ENCODE measurements at regions not wholly inside any gene's neighbourhood (a gene's known extent, or its start where the extent isn't known, plus 50 kb on each side); places are given as distances from the start of the nearest gene placed in this dataset.

- no peak overlapping the region for H3K27ac ChIP-seq
- TF ChIP-seq, protein P1, sequence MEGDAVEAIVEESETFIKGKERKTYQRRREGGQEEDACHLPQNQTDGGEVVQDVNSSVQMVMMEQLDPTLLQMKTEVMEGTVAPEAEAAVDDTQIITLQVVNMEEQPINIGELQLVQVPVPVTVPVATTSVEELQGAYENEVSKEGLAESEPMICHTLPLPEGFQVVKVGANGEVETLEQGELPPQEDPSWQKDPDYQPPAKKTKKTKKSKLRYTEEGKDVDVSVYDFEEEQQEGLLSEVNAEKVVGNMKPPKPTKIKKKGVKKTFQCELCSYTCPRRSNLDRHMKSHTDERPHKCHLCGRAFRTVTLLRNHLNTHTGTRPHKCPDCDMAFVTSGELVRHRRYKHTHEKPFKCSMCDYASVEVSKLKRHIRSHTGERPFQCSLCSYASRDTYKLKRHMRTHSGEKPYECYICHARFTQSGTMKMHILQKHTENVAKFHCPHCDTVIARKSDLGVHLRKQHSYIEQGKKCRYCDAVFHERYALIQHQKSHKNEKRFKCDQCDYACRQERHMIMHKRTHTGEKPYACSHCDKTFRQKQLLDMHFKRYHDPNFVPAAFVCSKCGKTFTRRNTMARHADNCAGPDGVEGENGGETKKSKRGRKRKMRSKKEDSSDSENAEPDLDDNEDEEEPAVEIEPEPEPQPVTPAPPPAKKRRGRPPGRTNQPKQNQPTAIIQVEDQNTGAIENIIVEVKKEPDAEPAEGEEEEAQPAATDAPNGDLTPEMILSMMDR (conservative IDR thresholded peaks at IDR 0.05): no peak
Observed at GRCh38 chr13:44158881-44159632, 214.6 kb upstream of the SERP2 start.

GRCh38 chr13:44159633-44160279 lies 213.9 kb upstream of the SERP2 start:
- TF ChIP-seq, protein P1 (conservative IDR thresholded peaks at IDR 0.05): no peak
- no peak overlapping the region for H3K27ac ChIP-seq

DNA sequence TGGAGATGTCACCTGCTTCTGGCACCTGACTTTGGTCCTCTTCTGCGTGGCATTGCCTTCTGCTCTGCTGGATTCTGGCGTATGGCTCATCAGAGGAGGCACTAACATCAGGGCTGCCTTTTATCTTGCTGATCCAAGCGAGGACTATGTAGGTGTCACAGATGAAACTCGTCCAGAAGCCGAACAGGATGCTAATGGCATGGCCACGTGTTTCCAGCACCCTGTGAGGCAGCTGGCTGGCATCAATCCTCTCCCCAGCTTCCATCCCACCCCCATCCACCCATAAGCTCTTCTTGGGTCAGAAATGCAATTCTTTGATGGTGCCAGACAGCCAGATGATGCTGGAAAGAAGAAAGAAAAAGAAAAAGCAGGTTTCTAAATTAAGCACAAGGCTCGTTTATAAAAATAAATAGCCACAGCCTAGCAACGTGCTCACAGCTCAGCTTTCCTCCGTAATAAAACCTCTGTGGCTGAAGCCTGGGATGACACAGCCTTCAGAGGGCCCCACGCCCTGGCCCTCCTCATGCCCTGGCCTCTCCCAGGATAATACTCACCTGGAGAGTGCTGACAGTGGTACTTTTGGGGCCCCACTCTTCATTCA lies 212.9 kb upstream of the SERP2 start:
- TF ChIP-seq, protein P1 (conservative IDR thresholded peaks at IDR 0.05): no peak
- no peak overlapping the region for H3K27ac ChIP-seq

DNA sequence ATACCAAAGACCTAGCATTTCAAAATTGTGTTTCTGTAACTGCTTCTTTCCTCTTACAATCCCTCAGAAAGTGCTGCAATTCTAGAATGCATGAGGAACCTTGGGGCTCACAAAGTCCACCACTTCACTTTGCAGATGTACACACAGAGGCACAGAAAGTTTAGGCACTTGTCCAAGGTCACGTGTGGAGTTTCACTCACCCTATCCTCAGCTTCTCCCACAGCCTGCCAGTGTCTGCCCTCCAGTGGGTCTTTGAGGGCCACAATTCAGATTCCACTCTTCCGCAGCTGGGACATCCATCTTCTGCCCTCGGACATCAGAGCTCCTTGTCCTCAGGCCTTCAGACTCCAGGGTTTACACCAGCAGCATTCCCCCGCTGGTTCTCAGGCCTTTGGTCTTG lies 210.5 kb upstream of the SERP2 start:
- no peak overlapping the region for H3K27ac ChIP-seq
- TF ChIP-seq, protein P1 (conservative IDR thresholded peaks at IDR 0.05): no peak

- TF ChIP-seq, protein P1 (conservative IDR thresholded peaks at IDR 0.05): no peak
- no peak overlapping the region for H3K27ac ChIP-seq
Observed at GRCh38 chr13:44165221-44165888, 208.3 kb upstream of the SERP2 start.

DNA sequence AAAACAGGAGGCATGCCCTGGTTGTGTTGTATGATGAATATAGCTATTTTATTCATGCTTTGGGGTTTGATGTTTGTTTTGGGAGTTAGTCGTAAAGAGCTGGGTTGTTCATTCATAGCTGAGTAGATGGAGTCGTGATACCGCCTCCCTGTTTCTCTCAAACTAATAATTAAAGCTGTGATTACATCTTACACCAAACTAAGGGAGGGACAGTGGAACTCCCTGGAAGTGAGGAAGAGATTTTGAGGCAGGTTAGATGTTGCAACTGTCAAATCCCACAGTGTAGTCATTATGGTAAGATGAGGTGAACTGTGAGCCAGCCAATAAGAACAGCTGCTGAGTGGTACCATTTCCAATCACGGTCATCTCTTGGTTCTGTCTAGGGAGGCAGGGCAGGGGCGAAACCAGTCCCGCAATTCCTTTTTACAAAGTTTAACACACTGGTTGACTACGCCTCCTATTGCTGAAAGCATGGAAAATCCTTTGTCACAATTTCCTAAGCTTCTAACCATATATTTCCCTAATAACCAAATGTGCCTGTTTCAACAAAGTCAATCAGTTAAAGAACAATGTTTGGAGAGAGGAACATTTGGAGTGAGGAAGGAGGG lies 207.6 kb upstream of the SERP2 start:
- TF ChIP-seq, protein P1 (conservative IDR thresholded peaks at IDR 0.05): no peak
- no peak overlapping the region for H3K27ac ChIP-seq

Measured in VCaP (cell line).